GM15510 (cell line): ENCODE measurements at regions not wholly inside any gene's neighbourhood (a gene's known extent, or its start where the extent isn't known, plus 50 kb on each side); places are given as distances from the start of the nearest gene placed in this dataset.

Experiments used
- POLR2A ChIP-seq: IDR thresholded peaks from 3 replicates; pipeline ENCODE4 v1.6.1; 2011; ENCODE audit warnings: borderline replicate concordance; ENCODE audit not compliant: insufficient read length; ENCODE audit errors: extremely low read depth

DNA sequence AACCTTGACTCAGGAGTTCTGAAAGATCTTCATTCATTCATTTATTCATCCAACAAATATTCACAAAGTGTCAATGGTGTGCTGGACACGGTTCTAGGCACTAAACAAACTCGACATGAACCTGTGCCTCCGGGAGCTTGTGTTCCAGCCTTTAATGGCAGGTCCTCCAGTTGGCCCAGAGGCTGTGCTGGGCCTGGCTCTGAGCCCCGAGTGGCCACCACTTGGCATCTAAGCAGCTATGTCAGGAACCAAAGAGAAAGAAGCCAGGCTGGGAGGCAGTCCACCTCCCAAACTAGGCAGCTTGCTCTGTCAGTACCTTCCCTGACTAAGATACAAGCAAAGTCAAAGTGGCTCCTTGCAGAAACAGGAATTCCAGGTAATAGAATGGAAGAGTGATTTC lies 233.6 kb downstream of the BUD13 start:
- TF ChIP-seq POLR2A: no peak

DNA sequence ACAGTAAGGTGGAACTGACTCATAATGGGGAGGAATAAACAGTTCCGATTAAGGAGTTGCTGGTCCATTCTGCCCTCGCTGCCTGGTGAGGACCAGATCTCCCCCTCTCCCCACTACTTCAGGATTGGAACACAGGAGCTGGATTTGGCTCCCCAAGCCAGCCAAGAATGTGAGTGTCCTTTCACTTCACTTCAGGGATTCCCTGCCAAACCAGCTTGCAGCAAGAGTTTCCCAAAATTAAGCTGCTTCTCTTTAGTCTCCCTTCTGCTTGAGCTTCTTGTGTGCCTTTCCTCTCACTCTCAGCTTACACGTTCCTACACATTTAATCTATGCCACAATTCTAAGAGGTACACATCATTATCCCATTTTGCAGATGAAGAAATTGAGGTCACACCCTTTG lies 234.1 kb downstream of the BUD13 start:
- no peak for TF ChIP-seq POLR2A

DNA sequence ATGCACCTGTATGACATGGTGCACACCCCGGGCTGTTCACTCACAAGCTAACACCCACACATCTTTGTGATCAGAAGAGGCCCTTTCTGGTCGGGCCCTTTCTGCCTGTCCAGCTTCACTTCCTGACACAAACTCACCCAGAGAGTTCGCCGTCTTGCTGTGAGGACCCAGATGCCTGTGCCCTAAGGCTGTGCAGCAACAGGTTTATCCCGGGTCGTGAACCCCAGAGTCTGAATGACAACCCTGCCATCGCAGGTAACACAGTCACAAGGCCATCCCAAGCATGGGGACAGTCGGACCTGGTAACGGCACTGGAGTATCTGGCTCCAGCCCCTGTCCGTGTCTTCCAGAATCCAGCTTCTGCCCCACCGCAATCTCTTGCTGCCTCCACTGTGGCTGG lies 235.1 kb downstream of the BUD13 start:
- no peak for TF ChIP-seq POLR2A

DNA sequence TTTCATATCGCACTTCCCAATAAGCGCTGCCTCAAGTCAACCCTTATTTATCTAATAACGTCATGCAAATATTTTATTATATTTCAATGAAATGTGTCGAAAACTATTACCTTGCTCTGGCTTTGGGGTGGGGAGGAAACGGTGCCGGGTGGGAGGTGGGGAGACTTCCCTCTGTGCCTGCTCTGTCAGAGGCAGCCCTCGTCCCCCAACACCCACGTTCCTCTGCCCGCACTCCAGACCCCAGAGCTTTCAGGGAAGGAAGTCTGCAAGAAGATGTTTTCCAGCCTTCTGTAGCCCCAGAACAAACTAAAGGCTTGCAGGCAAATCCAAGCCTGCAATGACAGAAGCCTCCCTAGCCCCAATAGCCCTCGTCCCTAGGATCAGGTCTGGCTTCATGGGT lies 235.7 kb downstream of the BUD13 start:
- no peak for TF ChIP-seq POLR2A

DNA sequence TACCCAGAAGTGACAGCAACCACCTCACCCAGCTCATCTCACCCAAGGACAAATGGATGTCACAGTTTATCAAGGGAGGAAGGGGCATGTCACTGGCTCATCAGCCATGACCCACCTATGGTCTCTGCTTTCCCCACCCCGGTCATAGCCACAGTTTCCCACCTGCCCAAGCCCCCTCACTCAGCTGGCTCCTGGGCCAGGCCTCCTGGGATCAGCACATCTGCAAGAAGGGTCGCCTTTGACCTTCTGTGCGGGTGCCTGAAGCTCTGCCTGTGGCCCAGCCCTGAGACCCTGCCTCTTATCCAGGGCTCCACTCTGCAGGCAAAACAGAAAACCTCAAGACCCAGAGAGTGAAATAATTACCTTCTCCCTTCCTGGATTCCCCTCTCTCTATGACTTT lies 236.4 kb downstream of the BUD13 start:
- TF ChIP-seq POLR2A: no peak

DNA sequence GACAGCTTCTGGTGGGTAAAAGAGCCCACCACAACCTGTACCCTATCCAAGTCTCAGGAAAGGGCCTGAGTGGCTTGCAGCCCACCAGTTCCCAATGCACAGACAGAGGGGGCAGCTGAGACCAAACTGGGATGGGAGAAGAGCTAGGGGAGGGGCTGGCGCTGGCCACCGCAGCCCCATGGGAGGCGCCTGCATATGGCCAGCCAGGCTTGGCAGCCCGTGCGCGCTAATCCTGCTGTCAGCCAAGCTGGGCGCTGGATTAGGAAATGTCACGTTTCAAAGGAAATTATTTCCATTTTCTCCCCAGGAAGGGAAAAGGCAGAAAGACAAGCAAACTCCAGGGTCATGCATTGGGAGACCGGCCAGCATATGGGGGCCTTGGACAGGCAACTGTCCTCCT lies 236.8 kb downstream of the BUD13 start:
- TF ChIP-seq POLR2A: no peak

DNA sequence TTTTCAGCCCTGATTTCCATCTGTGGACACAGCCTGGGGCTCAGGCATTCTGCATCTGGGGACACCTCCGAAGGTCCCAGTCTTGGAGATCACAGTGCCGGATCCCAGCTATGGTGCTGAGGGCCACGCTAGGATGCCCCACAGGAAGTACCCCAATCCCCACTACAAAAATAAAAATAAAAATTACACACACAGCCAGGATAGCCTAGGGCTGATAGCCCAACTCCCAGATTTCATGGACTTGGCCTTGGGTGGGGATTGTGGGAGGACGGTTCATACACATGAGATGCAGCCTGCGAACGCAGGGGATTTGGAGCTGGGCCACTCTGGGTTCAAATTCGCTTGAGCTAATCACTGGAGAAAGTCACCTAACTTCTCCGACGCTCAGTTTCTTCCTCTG lies 237.7 kb downstream of the BUD13 start:
- no peak for TF ChIP-seq POLR2A

DNA sequence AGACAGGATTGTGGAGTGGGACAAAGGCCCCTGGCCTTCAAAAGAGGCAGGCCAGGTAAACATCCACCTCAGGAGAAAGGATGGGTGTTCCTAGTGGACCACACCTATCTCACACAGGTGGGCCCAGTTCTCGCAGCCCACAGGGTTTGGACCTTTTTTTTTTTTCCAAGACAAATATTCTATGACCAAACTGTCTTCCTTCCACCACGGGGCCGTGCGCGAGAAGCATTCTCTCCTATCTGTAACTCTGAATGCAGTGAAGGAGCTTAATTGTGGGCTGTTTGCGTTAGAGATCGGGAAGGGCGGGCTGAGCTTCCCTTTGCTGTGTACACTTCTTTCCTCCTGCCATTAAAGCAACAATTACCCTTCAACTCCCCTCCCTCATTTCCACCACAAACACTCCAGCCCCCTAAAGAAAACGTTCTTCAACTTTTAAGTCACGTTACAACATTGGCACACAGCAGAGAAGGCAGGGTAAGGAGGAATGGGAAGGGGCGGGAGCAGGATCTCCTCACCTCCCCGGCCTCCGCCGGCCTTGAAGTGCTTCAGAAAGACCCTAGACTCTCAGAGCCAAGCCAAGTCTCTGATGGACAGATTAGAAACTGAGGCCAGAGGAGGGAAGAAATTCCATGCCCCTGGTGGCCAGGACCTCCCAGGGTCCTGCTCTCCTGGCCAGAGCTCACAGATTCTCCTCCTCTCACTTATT lies 238.4 kb downstream of the BUD13 start:
- no peak for TF ChIP-seq POLR2A

DNA sequence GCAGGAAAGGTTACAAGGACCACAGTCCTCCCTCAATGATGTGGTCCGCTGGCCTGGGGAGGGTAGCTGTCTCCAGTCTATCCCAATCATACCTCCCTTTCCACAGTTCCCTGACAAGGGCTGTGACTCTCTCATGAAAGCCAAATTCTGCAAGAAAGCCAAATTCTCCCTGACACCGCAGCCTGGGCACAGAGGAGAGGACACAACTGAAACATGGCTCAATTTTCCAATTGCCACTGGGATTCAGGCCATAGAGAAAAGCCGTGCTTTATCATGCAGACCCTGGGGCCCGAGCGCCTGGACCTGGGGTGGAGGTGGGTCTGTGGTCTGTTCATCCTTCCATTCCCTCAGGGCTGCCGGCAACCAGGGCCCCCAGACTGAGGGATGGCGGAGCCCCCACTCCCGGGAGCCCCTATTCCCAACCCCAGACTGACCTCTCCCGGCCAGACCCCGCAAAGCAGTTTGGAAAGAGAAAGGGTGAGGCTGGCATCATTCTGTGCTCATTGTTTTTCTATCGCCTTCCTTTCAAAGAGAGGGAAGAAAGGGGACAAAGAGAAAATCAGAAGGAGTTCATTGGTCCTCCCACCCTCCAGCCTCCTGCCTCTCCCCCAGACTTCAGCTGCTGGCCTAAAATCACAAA lies 239.5 kb downstream of the BUD13 start:
- no peak for TF ChIP-seq POLR2A

DNA sequence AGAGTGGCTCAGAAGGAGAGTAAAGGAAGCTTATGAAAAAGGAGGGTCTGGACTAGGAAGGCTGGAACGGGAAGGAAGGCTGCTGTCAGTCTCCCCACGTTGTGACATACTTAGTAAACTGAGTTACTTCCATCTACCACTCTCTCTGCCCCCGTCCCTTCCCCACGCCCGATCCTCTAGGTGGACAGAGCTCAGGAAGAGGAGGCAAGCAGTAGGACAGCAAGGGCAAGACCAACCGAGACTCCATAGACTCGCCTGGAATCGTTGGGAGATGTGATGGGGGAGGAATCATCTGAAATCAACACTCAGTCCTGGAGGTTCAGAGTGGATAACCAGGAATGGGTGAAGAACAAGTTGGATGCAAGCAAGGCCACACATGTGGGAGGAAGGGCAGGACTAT lies 240.7 kb downstream of the BUD13 start:
- TF ChIP-seq POLR2A: no peak

DNA sequence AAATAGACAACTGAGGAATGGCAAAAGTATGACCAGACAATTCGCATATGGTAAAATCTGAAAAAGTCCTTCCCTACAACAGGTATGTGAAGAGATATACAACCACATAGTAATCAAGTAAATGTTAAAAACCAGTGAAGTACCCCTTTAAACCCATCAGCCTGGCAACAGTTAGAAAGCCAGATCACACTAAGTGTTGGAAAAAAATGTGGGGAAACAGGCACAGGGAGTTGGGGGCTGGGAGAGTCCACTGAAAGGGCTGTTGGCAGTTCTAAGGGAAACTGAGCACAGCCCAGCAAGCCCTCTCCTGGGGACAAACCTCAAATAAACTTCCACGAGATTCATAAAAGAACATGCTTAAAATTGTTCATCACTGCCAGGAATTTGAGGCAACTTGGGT lies 242.1 kb downstream of the BUD13 start:
- TF ChIP-seq POLR2A: no peak

DNA sequence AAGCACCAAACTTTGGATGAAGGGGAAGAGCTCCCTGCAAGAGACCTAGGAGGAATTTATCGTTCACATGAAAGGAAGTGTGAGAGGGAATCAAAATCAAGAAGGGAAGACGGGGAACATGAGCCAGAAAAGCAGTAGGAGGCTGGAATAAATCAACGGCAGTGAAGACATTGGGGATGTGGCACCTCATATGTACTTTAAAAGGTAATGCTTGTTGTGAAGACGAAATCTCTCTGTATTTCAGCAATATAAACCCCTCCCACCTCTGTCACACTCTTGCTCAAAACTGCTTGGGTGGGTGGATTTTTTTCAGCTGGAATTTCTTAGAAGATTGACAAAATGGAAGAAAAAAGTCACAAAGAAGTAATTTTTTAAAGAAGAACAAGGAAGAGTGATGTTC lies 243.5 kb downstream of the BUD13 start:
- no peak for TF ChIP-seq POLR2A

DNA sequence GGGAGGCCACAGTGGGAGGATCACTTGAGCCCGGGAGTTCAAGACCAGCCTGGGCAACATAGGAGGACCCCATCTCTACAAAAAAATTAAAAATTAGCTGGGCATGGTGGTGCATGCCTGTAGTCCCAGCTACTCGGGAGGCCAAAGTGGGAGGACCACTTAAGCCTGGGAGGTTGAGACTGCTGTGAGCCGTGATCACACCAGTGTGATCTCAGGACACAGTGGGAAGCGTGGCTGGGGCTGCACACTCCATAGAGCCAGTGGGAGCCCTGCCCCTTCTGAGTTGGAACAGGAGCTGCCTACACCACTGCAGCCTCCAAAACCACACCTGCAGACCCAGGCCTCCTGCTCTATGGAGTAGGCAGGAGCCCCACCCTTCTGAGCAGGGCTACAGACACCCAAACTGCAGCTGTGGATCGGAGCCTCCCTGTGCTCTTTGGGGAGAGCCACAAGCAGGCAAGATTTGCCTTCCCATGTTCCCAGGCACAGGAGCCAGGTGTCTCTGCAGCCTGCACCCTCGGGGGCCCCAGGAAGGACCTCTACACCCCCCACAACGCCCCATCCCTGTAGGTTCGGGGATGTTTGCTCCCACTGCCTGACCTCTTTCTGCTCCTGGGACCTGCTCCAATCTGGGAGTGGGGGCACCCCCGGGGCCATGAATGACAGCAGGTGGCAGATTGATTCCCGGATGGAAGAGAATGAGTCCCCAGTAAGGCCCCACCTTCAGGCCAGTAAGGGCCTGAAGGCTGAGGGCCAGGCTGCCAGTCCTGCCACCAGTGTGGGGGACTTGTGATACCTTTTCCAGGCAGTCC lies 245.4 kb downstream of the BUD13 start:
- TF ChIP-seq POLR2A: no peak

DNA sequence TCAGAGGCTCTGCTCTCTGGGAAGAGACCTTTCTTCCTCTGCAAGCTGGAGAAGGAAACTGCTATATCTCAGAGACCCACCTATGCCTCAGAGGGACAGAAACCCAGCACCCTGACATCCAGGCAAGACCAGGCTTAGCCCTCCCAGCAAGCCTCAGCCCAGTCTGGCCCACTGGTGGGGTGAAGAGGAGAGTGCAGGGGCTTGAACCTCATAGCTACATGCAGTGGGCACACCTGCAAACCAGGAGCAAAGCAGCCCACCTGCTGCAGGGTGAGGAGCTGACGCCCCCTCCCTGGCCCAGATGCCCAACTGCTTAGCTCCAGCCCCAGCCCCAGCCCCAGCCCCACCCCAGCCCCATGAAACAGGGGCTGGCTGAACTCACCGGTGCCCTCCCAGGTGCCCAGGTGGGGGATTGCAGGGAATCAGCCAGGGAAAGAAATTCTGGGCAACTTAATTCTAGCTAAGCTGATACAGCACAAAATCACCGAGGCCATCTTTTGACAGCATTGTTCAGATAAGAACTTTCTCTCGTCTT lies 246.8 kb downstream of the BUD13 start:
- no peak for TF ChIP-seq POLR2A

DNA sequence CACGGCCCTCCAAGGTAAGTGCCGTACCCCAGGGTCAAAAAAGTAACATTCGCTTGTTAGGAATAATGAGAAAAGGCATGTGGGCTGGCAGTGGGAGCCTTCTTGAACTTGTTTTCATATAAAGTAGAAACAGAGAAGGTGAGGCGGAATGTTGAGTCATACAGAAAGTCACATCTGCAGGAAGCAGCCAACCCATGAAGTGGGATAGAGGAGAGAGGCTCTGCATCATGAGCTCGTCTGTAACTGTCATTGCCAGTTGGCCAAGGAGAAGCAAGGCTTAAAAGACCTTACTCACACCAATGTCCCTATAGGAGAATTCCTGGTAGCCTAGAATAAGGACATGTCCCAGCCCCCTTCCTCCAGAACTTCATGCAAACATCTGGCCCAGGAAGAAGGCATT lies 253.3 kb downstream of the BUD13 start:
- TF ChIP-seq POLR2A: no peak
